Panc1 (cell line): ENCODE measurements at regions not wholly inside any gene's neighbourhood (a gene's known extent, or its start where the extent isn't known, plus 50 kb on each side); places are given as distances from the start of the nearest gene placed in this dataset.

Experiments used
- ATAC-seq: fragments of 200-7000 bp; cut with Tn5 transposase; 2 replicates; pipeline ENCODE4 v1.9.1; 2020; ENCODE audit warnings: mild to moderate bottlenecking, moderate library complexity
- BruUV-seq: library from RNA; stranded (reverse); fragments of 400-500 nt; replicated peaks from 2 replicates; lab custom pipeline; 2021; lab: Mats Ljungman, UMichigan
- CTCF ChIA-PET: fragments of 300-600 bp; sonication (Branson Sonifier 250); formaldehyde crosslinking; loops from one replicate; lab custom pipeline; 2022; ENCODE audit warnings: antibody characterized with exemption; lab: Charles Lee
- POLR2A ChIA-PET: fragments of 300-600 bp; sonication (Branson Sonifier 250); formaldehyde crosslinking; loops from one replicate; lab custom pipeline; 2022; ENCODE audit warnings: antibody characterized with exemption; lab: Charles Lee
- DNase-seq: peaks from one replicate; pipeline ENCODE4 v3.0.0-alpha.2; 2010; ENCODE audit warnings: low read depth, low spot score
- H3K27ac ChIP-seq: 2 replicates; pipeline ENCODE4 v1.5.1; 2011; ENCODE audit warnings: mild to moderate bottlenecking, low read length, inconsistent platforms
- H3K27me3 ChIP-seq: fragments of 200-500 bp; sonication (Bioruptor generic); 2 replicates; pipeline ENCODE4 v1.6.0; 2014; ENCODE audit warnings: low read length, inconsistent platforms; ENCODE audit not compliant: control insufficient read depth, insufficient read depth
- H3K36me3 ChIP-seq: fragments of 200-500 bp; sonication (Bioruptor generic); 2 replicates; pipeline ENCODE4 v1.5.1; 2014; ENCODE audit warnings: inconsistent platforms, mild to moderate bottlenecking, low read length, moderate library complexity; ENCODE audit not compliant: control insufficient read depth, insufficient read depth
- H3K4me1 ChIP-seq: 2 replicates; pipeline ENCODE4 v1.5.1; 2011; ENCODE audit warnings: inconsistent platforms, mild to moderate bottlenecking, low read length, moderate library complexity; ENCODE audit not compliant: control insufficient read depth, insufficient read depth
- H3K4me3 ChIP-seq, 2 experiments: 2 replicates each; pipeline ENCODE4 v1.5.1; 2011 to 2012; ENCODE audit warnings: low read depth in 2 of 2, low read length in 2 of 2, mild to moderate bottlenecking in 2 of 2, inconsistent platforms in 1 of 2, moderate library complexity in 1 of 2
- H3K9me3 ChIP-seq: fragments of 200-500 bp; sonication (Bioruptor generic); 2 replicates; pipeline ENCODE4 v1.5.1; 2014; ENCODE audit warnings: low read depth, mild to moderate bottlenecking, inconsistent platforms, low read length, moderate library complexity; ENCODE audit not compliant: control insufficient read depth, insufficient read depth
- CTCF ChIP-seq: fragments of 450-650 bp; IDR thresholded peaks from 2 replicates; pipeline ENCODE4 v1.5.1; 2017; ENCODE audit warnings: mild to moderate bottlenecking
- POLR2AphosphoS5 ChIP-seq: IDR thresholded peaks from 2 replicates; pipeline ENCODE4 v1.6.1; 2012; ENCODE audit warnings: mild to moderate bottlenecking, low read depth, low read length, moderate library complexity
- REST ChIP-seq, 2 experiments: IDR thresholded peaks; 2 replicates each; pipeline ENCODE4 v1.6.1; 2011 to 2012; ENCODE audit warnings: low read depth in 2 of 2, control low read depth in 1 of 2, low read length in 1 of 2, mild to moderate bottlenecking in 1 of 2, moderate library complexity in 1 of 2; ENCODE audit not compliant: insufficient read depth in 1 of 2
- SIN3A ChIP-seq: IDR thresholded peaks from 2 replicates; pipeline ENCODE4 v1.6.1; 2012; ENCODE audit warnings: low read depth, mild to moderate bottlenecking, low read length, moderate library complexity, borderline replicate concordance; ENCODE audit not compliant: insufficient read depth
- TCF7L2 ChIP-seq: IDR thresholded peaks from 2 replicates; pipeline ENCODE4 v1.6.1; 2011; ENCODE audit warnings: mild to moderate bottlenecking, low read depth, low read length, inconsistent platforms
- in situ Hi-C: cut with HindIII; loops from 2 replicates; pipeline ENCODE4 v1.10.0; 2016; ENCODE audit warnings: low sequenced_read_pairs, low pct_unique_long_range_greater_than_20kb
- intact Hi-C: fragments of 100-400 bp; cut with micrococcal nuclease; formaldehyde crosslinking; loops from one replicate; pipeline ENCODE4 v1.10.0; 2022; ENCODE audit not compliant: unreplicated experiment

GRCh38 chr4:14313757-14314156 is 686.2 kb upstream of the BOD1L1 start:
- in situ Hi-C loops, result no loop called here
- Histone ChIP-seq H3K4me3 (no peak overlapping the region), H3K9me3 (no peaks in the 10 kb centered on the region), H3K27me3 (no peaks in the 10 kb centered on the region), H3K36me3 (no peaks in the 10 kb centered on the region), H3K4me1 (no peaks in the 10 kb centered on the region), H3K27ac (no peak overlapping the region)
- ChIA-PET POLR2A (no interaction called here), CTCF (no interaction called here)
- no peak for ATAC-seq
- no peak for TF ChIP-seq POLR2AphosphoS5
- TF ChIP-seq CTCF, result no peak
- no peak for TF ChIP-seq SIN3A
- no peak for TF ChIP-seq TCF7L2
- no peak for TF ChIP-seq REST (IDR thresholded peaks at IDR 0.05; ENCODE audit: insufficient read depth in 1 of 2, low read depth in 2 of 2, low read length in 1 of 2)
- DNase-seq, result no peak
- intact Hi-C loops, result no loop called here
- no TSS peak for BruUV-seq

GRCh38 chr4:14315129-14315528 is 687.2 kb upstream of the CPEB2 start:
- H3K4me3 ChIP-seq, result no peak overlapping the region
- ChIA-PET POLR2A (no interaction called here), CTCF (no interaction called here)
- ATAC-seq, result no peak
- H3K36me3 ChIP-seq, result no peaks in the 10 kb centered on the region
- in situ Hi-C loops (no loop called here), intact Hi-C loops (no loop called here)
- H3K27me3 ChIP-seq, result no peaks in the 10 kb centered on the region
- no peaks in the 10 kb centered on the region for H3K9me3 ChIP-seq
- H3K4me1 ChIP-seq, result no peaks in the 10 kb centered on the region
- H3K27ac ChIP-seq, result no peak overlapping the region
- DNase-seq, result no peak
- no TSS peak for BruUV-seq
- no peak for TF ChIP-seq POLR2AphosphoS5
- no peak for TF ChIP-seq TCF7L2
- no peak for TF ChIP-seq SIN3A
- TF ChIP-seq REST (IDR thresholded peaks at IDR 0.05; ENCODE audit: insufficient read depth in 1 of 2, low read depth in 2 of 2, low read length in 1 of 2), result no peak
- no peak for TF ChIP-seq CTCF
